AG09319 (cell line): ENCODE measurements at regions not wholly inside any gene's neighbourhood (a gene's known extent, or its start where the extent isn't known, plus 50 kb on each side); places are given as distances from the start of the nearest gene placed in this dataset.

ENCODE experiments used
- DNase-seq: peaks from one replicate; pipeline ENCODE4 v3.0.0-alpha.2; 2010; ENCODE audit warnings: low read depth; ENCODE audit errors: extremely low read depth
- TF ChIP-seq, protein P1 (sequence below): IDR thresholded peaks from 2 replicates; pipeline ENCODE4 v1.5.1; 2011; ENCODE audit warnings: low read depth, mild to moderate bottlenecking, inconsistent platforms, low read length, moderate library complexity

DNA sequence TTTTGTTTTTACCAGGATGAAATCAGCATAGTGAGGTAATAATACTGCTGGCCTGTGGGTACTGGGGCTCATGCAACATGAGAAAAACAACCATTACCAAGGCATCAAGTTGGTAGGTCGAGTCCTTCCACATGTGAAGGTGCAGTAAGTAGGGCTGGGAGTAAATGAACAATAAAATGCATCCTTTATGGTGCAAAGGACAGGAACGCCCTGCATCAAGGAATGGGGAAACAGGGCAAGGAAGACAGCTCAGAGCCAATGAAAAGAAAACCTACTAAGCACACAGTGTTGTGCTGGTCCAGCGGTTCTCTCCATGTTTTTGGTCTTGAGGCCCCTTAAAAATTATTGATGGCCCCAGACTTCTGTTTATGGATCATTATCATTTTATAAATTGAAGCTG is 168.5 kb upstream of the TPM1 start:
- DNase-seq, result no peak
- TF ChIP-seq, protein P1, sequence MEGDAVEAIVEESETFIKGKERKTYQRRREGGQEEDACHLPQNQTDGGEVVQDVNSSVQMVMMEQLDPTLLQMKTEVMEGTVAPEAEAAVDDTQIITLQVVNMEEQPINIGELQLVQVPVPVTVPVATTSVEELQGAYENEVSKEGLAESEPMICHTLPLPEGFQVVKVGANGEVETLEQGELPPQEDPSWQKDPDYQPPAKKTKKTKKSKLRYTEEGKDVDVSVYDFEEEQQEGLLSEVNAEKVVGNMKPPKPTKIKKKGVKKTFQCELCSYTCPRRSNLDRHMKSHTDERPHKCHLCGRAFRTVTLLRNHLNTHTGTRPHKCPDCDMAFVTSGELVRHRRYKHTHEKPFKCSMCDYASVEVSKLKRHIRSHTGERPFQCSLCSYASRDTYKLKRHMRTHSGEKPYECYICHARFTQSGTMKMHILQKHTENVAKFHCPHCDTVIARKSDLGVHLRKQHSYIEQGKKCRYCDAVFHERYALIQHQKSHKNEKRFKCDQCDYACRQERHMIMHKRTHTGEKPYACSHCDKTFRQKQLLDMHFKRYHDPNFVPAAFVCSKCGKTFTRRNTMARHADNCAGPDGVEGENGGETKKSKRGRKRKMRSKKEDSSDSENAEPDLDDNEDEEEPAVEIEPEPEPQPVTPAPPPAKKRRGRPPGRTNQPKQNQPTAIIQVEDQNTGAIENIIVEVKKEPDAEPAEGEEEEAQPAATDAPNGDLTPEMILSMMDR, result no peak

DNA sequence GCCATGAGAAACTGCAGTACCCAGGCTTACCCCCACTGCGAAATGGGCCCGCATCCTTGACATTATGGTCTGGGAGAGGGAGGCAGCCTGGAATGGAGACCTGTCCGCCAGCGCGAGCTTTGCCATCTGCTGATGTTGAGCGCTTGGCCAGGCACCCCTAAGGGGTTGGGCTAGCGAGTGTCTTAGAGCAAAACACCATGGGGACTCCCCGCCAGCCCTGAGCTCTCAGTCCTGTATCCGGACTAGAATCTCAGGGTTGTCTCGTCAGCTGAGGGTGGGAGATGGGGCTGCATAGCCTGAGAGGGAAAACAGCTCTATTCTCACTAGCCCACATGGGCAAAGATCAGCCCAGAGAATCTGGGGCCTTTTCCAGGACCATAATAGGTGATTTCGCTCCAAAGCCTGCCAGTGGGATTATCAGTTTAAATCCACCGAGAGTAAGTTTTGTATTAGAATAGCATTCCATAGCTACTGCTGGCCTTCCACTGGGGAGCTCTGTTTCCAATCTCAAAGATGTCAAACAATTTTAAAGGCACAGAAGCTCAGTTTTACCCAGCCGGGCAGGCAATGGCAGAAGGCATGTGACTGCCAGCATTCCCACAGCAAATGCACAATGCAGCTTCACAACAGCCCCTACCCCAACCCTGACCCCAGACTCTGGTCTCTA is 167.5 kb upstream of the TPM1 start:
- DNase-seq, result no peak
- TF ChIP-seq, protein P1, result no peak

DNA sequence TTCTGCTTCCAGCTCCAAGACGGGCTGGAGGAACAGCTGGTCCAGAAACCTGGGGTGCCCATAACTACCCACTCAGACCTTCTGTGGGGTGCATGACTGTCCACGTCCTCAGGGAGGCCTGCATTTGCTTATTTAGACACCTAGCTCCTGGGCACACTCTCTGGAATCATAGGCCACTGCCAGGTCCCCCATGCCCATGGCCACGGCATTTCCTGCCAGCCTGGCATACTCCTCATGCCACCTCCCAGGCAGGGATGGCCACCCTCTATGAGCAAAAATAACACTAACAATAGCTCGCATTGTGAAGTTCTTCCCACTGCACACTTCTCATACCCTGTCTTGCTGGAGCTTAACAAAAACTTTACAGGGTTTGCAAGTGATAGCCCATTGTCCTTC is 166.9 kb upstream of the TPM1 start:
- TF ChIP-seq, protein P1, result no peak
- no peak for DNase-seq

DNA sequence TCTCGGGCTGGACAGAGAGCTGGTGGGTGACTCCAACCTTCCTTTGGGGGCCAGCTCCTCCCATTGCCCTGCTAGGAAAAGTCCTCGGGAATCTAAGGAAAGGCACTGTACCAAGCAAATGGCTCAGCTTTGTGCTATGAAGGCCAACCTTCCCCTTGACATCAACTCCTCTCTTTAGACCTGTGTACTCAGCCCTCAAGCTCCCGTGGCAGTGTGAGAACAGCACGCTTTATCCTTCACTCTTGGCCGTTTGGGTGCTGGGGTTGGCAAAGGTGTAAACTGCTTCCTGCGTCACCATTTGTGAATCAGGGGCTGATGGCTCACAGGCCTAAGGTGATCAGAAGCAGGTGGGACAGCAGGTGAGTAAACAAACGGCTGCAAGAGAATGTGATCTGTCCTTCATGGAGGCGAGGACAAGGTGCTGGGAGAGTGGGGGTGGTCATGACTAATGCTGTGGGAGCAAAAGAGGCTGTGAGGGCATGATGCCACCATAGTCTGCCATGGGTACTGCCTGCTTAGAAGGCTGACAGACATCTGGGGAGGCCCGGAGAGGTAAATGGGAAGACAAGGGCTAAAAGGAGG is 165.2 kb upstream of the TPM1 start:
- no peak for DNase-seq
- TF ChIP-seq, protein P1, result no peak

DNA sequence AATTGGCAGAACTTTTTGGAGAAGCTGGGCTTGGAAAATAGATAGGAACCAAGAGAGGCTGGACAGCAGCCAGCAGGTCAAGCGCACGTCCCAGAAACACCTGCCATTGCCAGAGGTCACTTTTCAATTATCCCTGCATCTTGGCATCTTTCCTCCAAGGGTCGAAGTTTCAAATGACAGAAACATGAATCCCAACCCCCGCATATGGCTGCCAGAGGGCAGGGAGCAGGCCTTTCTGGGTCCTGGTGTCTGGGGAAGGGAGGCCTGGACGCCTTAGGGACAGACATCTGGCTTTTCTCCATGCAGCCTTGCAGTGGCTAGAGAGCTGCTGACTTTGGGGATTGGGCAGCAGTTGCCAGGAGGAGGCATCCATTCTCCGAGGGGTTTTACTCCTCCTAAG is 164.5 kb upstream of the TPM1 start:
- TF ChIP-seq, protein P1, result no peak
- no peak for DNase-seq

DNA sequence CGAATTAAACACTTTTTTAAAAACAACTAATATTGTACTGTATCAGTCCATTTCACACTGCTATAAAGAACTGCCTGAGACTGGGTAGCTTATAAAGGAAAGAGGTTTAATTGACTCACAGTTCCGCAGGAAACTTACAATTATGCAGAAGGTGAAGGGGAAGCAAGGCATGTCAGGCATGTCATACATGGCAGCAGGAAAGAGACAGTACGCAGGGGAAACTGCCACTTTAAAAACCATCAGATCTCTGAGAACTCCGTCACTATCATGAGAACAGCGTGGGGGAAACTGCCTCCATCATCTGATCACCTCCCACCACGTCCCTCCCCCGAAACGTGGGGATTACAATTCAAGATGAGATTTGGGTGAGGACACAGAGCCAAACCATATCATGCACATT is 162.8 kb upstream of the TPM1 start:
- TF ChIP-seq, protein P1, result no peak
- DNase-seq, result no peak

DNA sequence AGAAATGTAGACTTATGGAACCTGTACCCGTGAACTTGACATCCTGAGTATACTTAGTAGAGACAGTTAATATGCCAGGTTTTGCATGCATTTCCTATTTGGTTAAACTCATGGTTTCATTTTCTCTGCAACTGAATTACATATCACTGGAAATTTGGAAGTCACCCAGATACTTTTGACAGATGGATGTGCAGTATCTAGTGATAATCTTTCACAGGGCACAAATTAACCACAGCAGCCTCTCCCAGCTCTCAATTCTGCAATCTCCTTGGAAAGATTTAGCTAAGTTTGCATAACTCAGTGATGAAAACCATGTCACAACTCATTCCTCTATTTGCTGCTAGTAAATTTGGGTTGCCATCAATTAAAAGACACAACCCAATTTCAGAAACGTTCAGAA is 162.3 kb upstream of the TPM1 start:
- TF ChIP-seq, protein P1, result no peak
- DNase-seq, result no peak
